HG02938 (cell line): ENCODE measurements at regions not wholly inside any gene's neighbourhood (a gene's known extent, or its start where the extent isn't known, plus 50 kb on each side); places are given as distances from the start of the nearest gene placed in this dataset.
"Not testable (repeated sequence)": the region's sequence is repeated elsewhere in the genome, so short reads cannot be mapped to it uniquely, and the experiment has no call there.

Experiments
- ATAC-seq: cut with Tn5 transposase; IDR thresholded peaks from one replicate; pipeline ENCODE4 v1.9.1; 2021; ENCODE audit warnings: mild to moderate bottlenecking, moderate library complexity; ENCODE audit not compliant: unreplicated experiment

GRCh38 chr1:56285554-56286402, 293.6 kb downstream of the PLPP3 start:
- no peak for ATAC-seq

- no peak for ATAC-seq
Measured at GRCh38 chr1:56284928-56285327, 294.4 kb downstream of the PLPP3 start.

DNA sequence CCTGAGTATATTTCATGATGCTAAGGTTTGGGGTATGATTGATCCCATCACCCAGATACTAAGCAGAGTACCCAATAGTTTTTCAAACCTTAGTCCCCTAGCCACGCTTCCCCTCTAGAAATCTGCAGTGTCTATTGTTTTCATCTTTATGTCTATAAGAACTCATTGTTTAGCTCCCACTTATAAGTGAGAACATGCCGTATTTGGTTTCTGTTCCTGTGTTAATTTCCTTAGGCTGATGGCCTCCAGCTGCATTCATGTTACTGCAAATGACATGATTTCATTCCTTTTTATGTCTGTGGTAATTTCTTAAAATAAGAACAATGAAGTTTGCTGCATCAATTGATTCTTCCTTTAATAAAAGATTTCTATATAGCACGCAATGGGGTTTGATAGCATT, 301.3 kb downstream of the PLPP3 start:
- no peak for ATAC-seq

GRCh38 chr1:56268519-56269140, 310.7 kb downstream of the PLPP3 start:
- no peak for ATAC-seq

- ATAC-seq = no peak
Measured at GRCh38 chr1:56267611-56268010, 311.8 kb downstream of the PLPP3 start.

DNA sequence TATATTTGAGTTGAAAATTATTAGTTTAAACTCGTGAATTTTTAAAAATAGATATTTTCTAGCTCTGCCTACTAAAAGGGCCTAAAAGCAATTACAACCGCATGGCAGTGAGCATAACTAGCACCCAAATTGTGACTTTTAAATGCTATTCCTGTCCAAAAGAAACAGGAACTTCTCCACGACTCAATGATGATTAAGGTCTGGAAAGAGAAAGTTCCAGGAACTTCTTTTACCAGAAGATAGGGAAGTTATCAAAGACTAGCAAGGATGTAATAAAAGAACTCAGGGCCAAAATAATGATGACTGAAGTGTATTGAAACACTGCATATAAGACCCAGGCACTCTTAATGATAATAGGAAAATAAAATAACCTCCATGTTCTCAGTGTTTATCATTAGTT, 313.0 kb downstream of the PLPP3 start:
- no peak for ATAC-seq

DNA sequence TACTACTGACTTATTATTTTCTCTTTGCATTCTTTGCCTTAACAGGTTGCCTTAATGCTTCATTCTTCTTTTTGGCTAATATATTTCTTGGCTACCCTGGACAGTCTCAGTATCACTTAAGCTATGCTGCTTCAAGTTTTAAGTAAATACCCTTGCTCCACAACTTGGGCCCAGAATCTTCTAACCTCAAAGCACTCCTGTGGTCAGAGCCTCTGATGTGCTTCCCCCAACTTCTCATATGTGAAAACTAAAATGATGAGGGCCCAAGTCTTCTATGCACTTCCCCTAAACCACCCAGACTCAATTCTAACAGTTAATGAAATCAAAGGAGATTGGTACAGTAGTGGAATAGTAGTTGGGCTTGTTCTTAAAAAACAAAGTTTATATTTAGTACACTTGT, 314.1 kb downstream of the PLPP3 start:
- ATAC-seq = no peak

DNA sequence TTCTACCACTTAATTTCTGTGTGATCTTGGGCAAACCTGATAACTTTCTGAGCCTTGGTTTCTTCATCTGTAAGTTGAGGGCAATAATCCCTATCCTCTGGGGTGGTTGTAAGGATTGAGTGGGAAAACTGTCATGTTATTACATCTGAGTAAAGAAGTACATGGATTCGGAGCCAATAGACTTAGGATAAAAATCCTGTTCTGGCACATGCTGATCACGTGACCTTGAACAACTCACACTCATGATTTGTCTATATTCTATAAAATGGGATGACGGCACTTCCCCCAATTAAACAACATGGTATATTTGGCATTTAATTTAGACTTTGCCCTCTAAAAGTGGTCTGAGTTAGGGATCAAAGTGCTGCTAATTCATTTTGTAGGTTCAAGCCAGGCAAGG, 315.5 kb downstream of the PLPP3 start:
- ATAC-seq = no peak

GRCh38 chr1:56258371-56258770, 321.0 kb downstream of the PLPP3 start:
- no peak for ATAC-seq

DNA sequence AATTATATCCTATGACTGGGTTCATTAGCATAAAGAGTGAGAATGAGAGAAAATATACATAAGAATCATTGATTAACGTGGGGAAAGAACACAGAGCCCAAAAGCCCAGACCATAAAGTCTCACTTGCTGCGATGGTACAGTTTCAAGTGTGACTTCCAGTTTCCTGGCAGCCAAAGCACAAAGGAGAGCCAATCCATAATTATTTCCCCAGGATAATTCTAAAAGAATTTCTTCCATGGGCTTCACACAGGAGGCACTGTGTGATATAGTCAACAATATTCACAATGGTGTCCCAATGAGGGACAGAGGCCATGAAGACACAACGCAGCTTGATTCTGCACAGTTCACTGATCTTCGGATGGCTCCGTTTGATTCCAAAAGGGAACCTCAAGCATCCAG, 321.6 kb downstream of the PLPP3 start:
- ATAC-seq = no peak

GRCh38 chr1:56256153-56257000, 323.0 kb downstream of the PLPP3 start:
- ATAC-seq = no peak

DNA sequence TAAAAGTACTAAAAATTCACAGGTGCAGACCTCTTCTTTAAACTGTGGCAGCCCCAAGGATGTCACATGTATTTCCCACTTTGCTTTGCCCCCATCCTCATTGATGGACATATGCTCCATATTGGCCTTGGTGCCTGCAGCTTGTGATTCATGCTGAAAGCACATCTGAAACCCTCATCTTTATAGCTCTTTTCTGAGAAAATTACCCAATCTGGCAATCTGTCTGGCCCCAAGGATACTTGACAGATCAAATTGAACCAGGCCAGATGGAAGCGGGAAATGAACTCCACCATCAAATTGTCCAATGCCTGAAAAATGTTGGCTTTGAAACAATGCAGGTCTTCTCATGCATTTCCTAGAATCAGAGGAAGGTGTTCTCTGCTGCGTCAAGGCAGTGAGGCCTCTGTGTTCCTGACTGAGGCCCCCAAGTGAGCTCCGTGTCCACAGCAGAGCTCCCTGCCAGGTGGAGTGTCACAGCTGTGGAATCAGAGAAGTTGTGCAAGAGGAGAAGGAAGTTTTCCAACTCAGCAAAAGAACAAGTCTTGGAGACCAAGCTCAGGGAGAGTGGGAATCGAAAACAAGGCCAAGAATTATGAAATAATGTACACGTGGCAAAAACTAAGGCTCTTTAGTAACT, 323.7 kb downstream of the PLPP3 start:
- no peak for ATAC-seq

GRCh38 chr1:56254130-56254529, 325.2 kb downstream of the PLPP3 start:
- no peak for ATAC-seq

- no peak for ATAC-seq
Measured at GRCh38 chr1:56250809-56251208, 328.6 kb downstream of the PLPP3 start.

DNA sequence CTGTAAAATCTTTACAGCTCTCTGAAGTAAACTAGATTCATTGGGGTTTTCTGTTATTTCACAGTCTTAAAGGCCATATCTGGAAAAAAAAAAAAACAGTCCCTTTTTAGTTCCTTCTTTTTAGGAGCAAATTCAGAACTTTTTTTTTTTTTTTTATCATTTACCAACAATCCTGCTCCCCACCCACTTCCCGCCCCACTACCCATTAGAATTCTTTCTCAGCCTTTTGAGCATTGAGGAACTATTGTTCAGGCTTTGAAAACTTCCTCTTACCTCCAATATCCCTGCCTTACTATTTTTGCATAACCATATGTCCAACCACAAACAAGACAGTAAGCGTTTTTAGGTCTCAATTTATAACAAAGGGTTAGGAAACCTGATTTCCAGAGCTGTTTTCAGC, 330.1 kb downstream of the PLPP3 start:
- no peak for ATAC-seq

DNA sequence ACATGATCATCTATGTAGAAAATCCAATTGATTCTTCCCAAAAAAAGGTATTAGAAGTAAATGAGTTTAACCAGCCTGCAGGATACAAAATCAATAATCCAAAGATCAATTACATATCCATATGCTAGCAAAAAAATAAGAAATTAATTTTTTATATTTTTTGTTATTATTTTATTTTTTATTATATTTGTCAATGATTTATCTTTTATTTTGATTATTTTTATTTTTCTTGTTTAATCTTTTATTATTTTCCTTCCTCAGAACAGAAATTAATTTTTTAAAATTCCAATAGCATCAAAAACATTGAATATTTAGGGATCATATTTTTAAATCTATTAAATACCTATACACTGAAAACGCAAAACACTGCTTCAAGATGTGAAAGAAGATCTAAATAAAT, 331.2 kb downstream of the PLPP3 start:
- no peak for ATAC-seq

- ATAC-seq = not testable (repeated sequence)
Measured at GRCh38 chr1:56246726-56247125, 332.6 kb downstream of the PLPP3 start.

GRCh38 chr1:56240400-56240799, 339.0 kb downstream of the PLPP3 start:
- ATAC-seq = no peak

- ATAC-seq = no peak
Measured at GRCh38 chr1:56237491-56238064, 341.8 kb downstream of the PLPP3 start.

GRCh38 chr1:56236688-56237087, 342.7 kb downstream of the PLPP3 start:
- ATAC-seq = no peak
